HL-60 (cell line): ENCODE measurements at regions not wholly inside any gene's neighbourhood (a gene's known extent, or its start where the extent isn't known, plus 50 kb on each side); places are given as distances from the start of the nearest gene placed in this dataset.

Experiments
- CTCF ChIP-seq: IDR thresholded peaks from one replicate; pipeline ENCODE4 v1.5.1; 2011; ENCODE audit warnings: low read length, control low read depth, inconsistent platforms; ENCODE audit not compliant: insufficient read depth
- POLR2AphosphoS5 ChIP-seq: IDR thresholded peaks from 2 replicates; pipeline ENCODE4 v1.6.1; 2012; ENCODE audit warnings: low read depth
- REST ChIP-seq: IDR thresholded peaks from 2 replicates; pipeline ENCODE4 v1.6.1; 2012; ENCODE audit warnings: low read depth; ENCODE audit not compliant: insufficient replicate concordance

DNA sequence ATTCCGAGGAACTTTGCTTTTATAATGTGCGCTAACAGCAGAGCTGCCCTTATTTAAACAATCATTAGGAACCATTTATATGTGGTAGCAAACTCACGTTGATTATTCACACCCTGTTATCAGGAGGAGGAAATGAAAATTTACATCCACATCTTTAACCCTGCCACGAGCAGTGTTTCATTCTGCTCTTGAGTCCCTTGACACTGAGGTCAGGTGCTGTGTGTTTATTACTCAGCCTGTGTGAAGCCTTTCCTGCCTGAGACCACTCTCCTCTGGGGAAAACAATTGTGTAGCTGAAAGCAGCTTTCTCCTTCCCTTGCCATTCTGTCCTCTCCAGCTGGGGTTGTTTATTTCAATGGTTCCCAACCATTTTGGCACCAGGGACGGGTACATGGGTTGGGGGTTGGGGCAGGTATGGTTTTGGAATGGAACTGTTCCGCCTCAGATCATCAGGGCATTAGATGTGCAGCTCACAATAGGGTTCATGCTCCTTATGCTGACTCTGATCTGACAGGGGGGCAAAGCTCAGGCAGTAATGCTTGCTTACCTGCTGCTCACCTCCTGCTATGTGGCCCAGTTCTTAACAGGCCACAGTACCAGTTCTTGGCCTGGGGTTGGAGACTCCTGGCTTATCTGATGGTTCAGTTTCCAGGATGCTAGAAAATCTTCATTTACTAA is 651.1 kb downstream of the TDRD15 start:
- no peak for TF ChIP-seq CTCF
- no peak for TF ChIP-seq REST
- TF ChIP-seq POLR2AphosphoS5 = no peak
